H1 (cell line): ENCODE measurements at regions not wholly inside any gene's neighbourhood (a gene's known extent, or its start where the extent isn't known, plus 50 kb on each side); places are given as distances from the start of the nearest gene placed in this dataset.

ENCODE experiments used
- CTCF ChIA-PET: fragments of 300-600 bp; sonication (Branson Sonifier 250); formaldehyde crosslinking; loops from one replicate; lab custom pipeline; 2021; ENCODE audit not compliant: partially characterized antibody; lab: Charles Lee
- POLR2A ChIA-PET: fragments of 300-600 bp; sonication (Branson Sonifier 250); formaldehyde crosslinking; loops from one replicate; lab custom pipeline; 2021; ENCODE audit warnings: inconsistent platforms; ENCODE audit not compliant: partially characterized antibody; lab: Charles Lee
- DNase-seq, 2 experiments: peaks; one replicate each; pipeline versions ENCODE4 v3.0.0 to v3.0.0-alpha.2; 2010 to 2022; ENCODE audit warnings: low spot score in 2 of 2, low read depth in 1 of 2, mixed read lengths in 1 of 2
- FAIRE-seq: peaks from 2 replicates; lab custom pipeline; 2011; peaks lifted over from hg19 to GRCh38; lab: Jason Lieb, UNC
- H2AFZ ChIP-seq: 2 replicates; pipeline ENCODE4 v1.8.1; 2012; ENCODE audit warnings: low read length, inconsistent platforms
- H2AK5ac ChIP-seq: 2 replicates; pipeline ENCODE4 v1.6.1; 2013; ENCODE audit warnings: low read depth, low read length
- H2BK120ac ChIP-seq: replicated peaks from 2 replicates; pipeline ENCODE3; 2013; ENCODE audit warnings: low read depth, low read length, inconsistent platforms
- H2BK12ac ChIP-seq: 2 replicates; pipeline ENCODE4 v1.6.1; 2013; ENCODE audit warnings: low read depth, low read length
- H2BK15ac ChIP-seq: 2 replicates; pipeline ENCODE4 v1.6.1; 2013; ENCODE audit warnings: low read length
- H2BK20ac ChIP-seq: 2 replicates; pipeline ENCODE4 v1.6.1; 2013; ENCODE audit warnings: low read length
- H2BK5ac ChIP-seq: 2 replicates; pipeline ENCODE4 v1.6.1; 2013; ENCODE audit warnings: low read depth, low read length
- H3K14ac ChIP-seq: 2 replicates; pipeline ENCODE4 v1.6.1; 2013; ENCODE audit warnings: inconsistent platforms; ENCODE audit not compliant: insufficient read length
- H3K18ac ChIP-seq: 2 replicates; pipeline ENCODE4 v1.6.1; 2013; ENCODE audit warnings: low read length; ENCODE audit errors: extremely low read depth
- H3K23ac ChIP-seq: 2 replicates; pipeline ENCODE4 v1.6.1; 2013; ENCODE audit warnings: inconsistent platforms; ENCODE audit not compliant: insufficient read length
- H3K23me2 ChIP-seq: 2 replicates; pipeline ENCODE4 v1.6.1; 2013; ENCODE audit warnings: low read depth, low read length
- H3K27ac ChIP-seq: 2 replicates; pipeline ENCODE4 v1.6.1; 2011; ENCODE audit warnings: low read depth, low read length, inconsistent platforms
- H3K27me3 ChIP-seq, 4 experiments: replicated peaks in 1 of 4; 1 replicate in 1 of 4; 2 replicates in 3 of 4; pipeline versions ENCODE4 v1.6.1 to v1.8.1; 2011 to 2013; ENCODE audit warnings: low read length in 3 of 4, mild to moderate bottlenecking in 3 of 4, inconsistent platforms in 2 of 4, mixed read lengths in 2 of 4, moderate library complexity in 1 of 4; ENCODE audit not compliant: control insufficient read depth in 3 of 4, insufficient read depth in 3 of 4; ENCODE audit errors: extremely low read depth in 1 of 4
- H3K36me3 ChIP-seq, 4 experiments: 2 replicates each; pipeline versions ENCODE4 v1.6.1 to v1.8.1; 2011 to 2013; ENCODE audit warnings: mild to moderate bottlenecking in 4 of 4, low read length in 3 of 4, moderate library complexity in 2 of 4, control low read depth in 1 of 4, inconsistent platforms in 1 of 4; ENCODE audit not compliant: insufficient read depth in 4 of 4, control insufficient read depth in 2 of 4
- H3K4ac ChIP-seq: replicated peaks from 2 replicates; pipeline ENCODE3; 2013; ENCODE audit warnings: low read length, low read depth, mixed read lengths, inconsistent platforms; ENCODE audit not compliant: insufficient read length
- H3K4me1 ChIP-seq, 4 experiments: replicated peaks in 1 of 4; 1 replicate in 1 of 4; 2 replicates in 3 of 4; pipeline versions ENCODE4 v1.6.1 to v1.8.1; 2011 to 2013; ENCODE audit warnings: low read length in 3 of 4, inconsistent platforms in 2 of 4, mixed read lengths in 1 of 4; ENCODE audit not compliant: insufficient read depth in 4 of 4, control insufficient read depth in 3 of 4
- H3K4me2 ChIP-seq, 2 experiments: 2 replicates each; pipeline versions ENCODE4 v1.6.1 to v1.8.1; 2011 to 2013; ENCODE audit warnings: low read depth in 2 of 2, low read length in 2 of 2, control low read depth in 1 of 2, inconsistent platforms in 1 of 2, mild to moderate bottlenecking in 1 of 2; ENCODE audit not compliant: insufficient read depth in 1 of 2
- H3K4me3 ChIP-seq, 4 experiments: fragments of 200-600, 300-600 bp in 1 of 4; sonication (generic), shearing (Covaris generic), sonication (Bioruptor Twin) in 1 of 4; 2 replicates each; pipeline versions ENCODE4 v1.5.1 to v1.8.1; 2011 to 2016; ENCODE audit warnings: low read length in 4 of 4, low read depth in 3 of 4, control low read depth in 2 of 4, inconsistent platforms in 2 of 4, mild to moderate bottlenecking in 2 of 4, mixed read lengths in 1 of 4, moderate library complexity in 1 of 4; ENCODE audit not compliant: insufficient read depth in 2 of 4; ENCODE audit errors: extremely low read depth in 1 of 4
- H3K56ac ChIP-seq: replicated peaks from 2 replicates; pipeline ENCODE3; 2013; ENCODE audit warnings: low read depth, mild to moderate bottlenecking, mixed read lengths, low read length, inconsistent platforms; ENCODE audit not compliant: insufficient read length
- H3K79me1 ChIP-seq: 2 replicates; pipeline ENCODE4 v1.6.1; 2013; ENCODE audit warnings: low read depth, low read length, control low read depth
- H3K79me2 ChIP-seq, 2 experiments: 2 replicates each; pipeline versions ENCODE4 v1.6.1 to v1.8.1; 2012 to 2013; ENCODE audit warnings: low read length in 2 of 2, mild to moderate bottlenecking in 2 of 2, inconsistent platforms in 1 of 2; ENCODE audit not compliant: insufficient read depth in 2 of 2, control insufficient read depth in 1 of 2
- H3K9ac ChIP-seq, 4 experiments: replicated peaks in 1 of 4; 1 replicate in 1 of 4; 2 replicates in 3 of 4; pipeline versions ENCODE4 v1.6.1 to v1.8.1; 2011 to 2013; ENCODE audit warnings: low read depth in 3 of 4, low read length in 3 of 4, control low read depth in 2 of 4, mild to moderate bottlenecking in 2 of 4, moderate library complexity in 2 of 4, inconsistent platforms in 1 of 4; ENCODE audit errors: extremely low read depth in 1 of 4
- H3K9me3 ChIP-seq, 2 experiments: 2 replicates each; pipeline versions ENCODE4 v1.6.1 to v1.8.1; 2012 to 2013; ENCODE audit warnings: mild to moderate bottlenecking in 2 of 2, moderate library complexity in 2 of 2, control low read depth in 1 of 2, inconsistent platforms in 1 of 2, low read depth in 1 of 2, low read length in 1 of 2, mixed read lengths in 1 of 2; ENCODE audit not compliant: insufficient read depth in 2 of 2
- H4K20me1 ChIP-seq, 2 experiments: replicated peaks in 1 of 2; 2 replicates each; pipeline versions ENCODE3 to v1.8.1; 2011 to 2013; ENCODE audit warnings: inconsistent platforms in 2 of 2, low read length in 2 of 2, mild to moderate bottlenecking in 1 of 2; ENCODE audit not compliant: insufficient read depth in 2 of 2, control insufficient read depth in 1 of 2
- H4K5ac ChIP-seq: 2 replicates; pipeline ENCODE4 v1.6.1; 2013; ENCODE audit warnings: low read length, low read depth, mixed read lengths, inconsistent platforms; ENCODE audit not compliant: insufficient read length
- H4K8ac ChIP-seq: 2 replicates; pipeline ENCODE4 v1.8.0; 2013; ENCODE audit warnings: mild to moderate bottlenecking, moderate library complexity, low read length, inconsistent platforms; ENCODE audit not compliant: insufficient read depth; ENCODE audit errors: extremely low read depth
- H4K91ac ChIP-seq: replicated peaks from 2 replicates; pipeline ENCODE3; 2013; ENCODE audit warnings: low read length, mixed read lengths, inconsistent platforms; ENCODE audit not compliant: insufficient read length
- CBX8 ChIP-seq: fragments of 300-800, 300-1000 bp; sonication (generic); IDR thresholded peaks from 2 replicates; pipeline ENCODE4 v1.7.1; 2016; ENCODE audit warnings: low read depth, low read length, borderline replicate concordance
- CHD1 ChIP-seq: IDR thresholded peaks from 2 replicates; pipeline ENCODE4 v1.6.1; 2012; ENCODE audit warnings: low read depth, low read length, improper control_type of control experiment
- CHD2 ChIP-seq: IDR thresholded peaks from 2 replicates; pipeline ENCODE4 v1.6.1; 2012; ENCODE audit warnings: low read length, improper control_type of control experiment
- KDM1A ChIP-seq: fragments of 200-600, 300-600 bp; sonication (generic); IDR thresholded peaks from 2 replicates; pipeline ENCODE4 v1.7.1; 2016; ENCODE audit warnings: mild to moderate bottlenecking, low read length, borderline replicate concordance
- NANOG ChIP-seq: IDR thresholded peaks from 2 replicates; pipeline ENCODE4 v1.6.1; 2011; ENCODE audit warnings: low read length, low read depth, mild to moderate bottlenecking, inconsistent platforms; ENCODE audit not compliant: insufficient read depth, poor library complexity, severe bottlenecking
- RNF2 ChIP-seq: fragments of 200-900, 300-1000 bp; sonication (generic); IDR thresholded peaks from 2 replicates; pipeline ENCODE4 v1.7.1; 2016; ENCODE audit warnings: borderline replicate concordance, low read depth, mild to moderate bottlenecking, antibody characterized with exemption, low read length; ENCODE audit not compliant: poor library complexity, severe bottlenecking; ENCODE audit errors: missing control alignments
- SAP30 ChIP-seq: fragments of 300-600 bp; sonication (generic); IDR thresholded peaks from 2 replicates; pipeline ENCODE4 v1.7.1; 2012; ENCODE audit warnings: low read length, moderate library complexity, mild to moderate bottlenecking, inconsistent platforms; ENCODE audit not compliant: insufficient read depth, insufficient replicate concordance
- SP1 ChIP-seq: IDR thresholded peaks from 2 replicates; pipeline ENCODE4 v1.6.1; 2011; ENCODE audit warnings: low read depth, low read length
- WGBS, 2 experiments: shearing (Covaris generic) in 1 of 2; methylation state at CpG; one replicate each; pipeline versions ENCODE4 v1.1.6 to v1.1.7; 2013 to 2015; ENCODE audit warnings: low lambda C conversion rate in 2 of 2, mixed read lengths in 2 of 2, inconsistent platforms in 1 of 2, low coverage in 1 of 2, missing lambda C conversion rate in 1 of 2; ENCODE audit not compliant: insufficient replicate concordance in 2 of 2, insufficient coverage in 1 of 2, insufficient read length in 1 of 2; ENCODE audit errors: extremely low coverage in 1 of 2, missing lambda C conversion rate in 1 of 2; 5-methylcytosine and 5-hydroxymethylcytosine counted together
- TF ChIP-seq, protein P1 (sequence below): IDR thresholded peaks from 2 replicates; pipeline ENCODE4 v1.6.1; 2012; ENCODE audit warnings: inconsistent platforms
- TF ChIP-seq, protein P2 (sequence below): IDR thresholded peaks from 2 replicates; pipeline ENCODE4 v1.6.1; 2011; ENCODE audit warnings: low read depth, mild to moderate bottlenecking, low read length; ENCODE audit not compliant: insufficient read depth

DNA sequence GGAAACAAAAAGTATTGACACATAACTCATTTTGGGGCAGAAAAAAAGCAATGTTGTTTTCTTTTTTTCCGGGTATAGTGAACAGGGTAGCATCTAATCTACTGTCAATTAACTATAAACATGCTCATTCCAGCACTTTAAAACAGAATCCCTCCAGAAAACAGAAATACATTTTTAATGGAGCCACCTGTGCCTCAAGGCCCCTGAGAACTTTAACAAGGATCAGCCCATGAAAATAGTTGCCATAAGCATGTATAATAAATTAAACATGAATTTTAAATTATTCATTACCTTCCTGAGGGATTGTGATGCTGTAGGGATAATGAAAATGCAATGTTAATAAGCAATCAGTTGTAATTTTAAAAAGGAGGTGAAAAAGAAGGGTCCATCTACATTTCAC, 101.4 kb upstream of the IVNS1ABP start:
- DNase-seq (no peak), FAIRE-seq (no peak)
- H3K14ac ChIP-seq = no peak overlapping the region
- no peak overlapping the region for H2BK5ac ChIP-seq
- H3K79me1 ChIP-seq = no peaks in the 10 kb centered on the region
- no peaks in the 10 kb centered on the region for H3K27me3 ChIP-seq
- no peaks in the 10 kb centered on the region for H4K20me1 ChIP-seq
- H3K4me3 ChIP-seq = no peak overlapping the region
- no peak overlapping the region for H4K91ac ChIP-seq
- no peaks in the 10 kb centered on the region for H3K79me2 ChIP-seq
- WGBS, 2 experiments = 88% methylated on average over 1 of the region's 1 CpG; no CpG with 5 or more reads in 1 of the 2 experiments
- no peaks in the 10 kb centered on the region for H3K36me3 ChIP-seq
- no peak overlapping the region for H4K5ac ChIP-seq
- TF ChIP-seq SAP30 = no peak
- no peak for TF ChIP-seq CHD2
- no peak for TF ChIP-seq RNF2
- TF ChIP-seq SP1 = no peak
- TF ChIP-seq, protein P1, sequence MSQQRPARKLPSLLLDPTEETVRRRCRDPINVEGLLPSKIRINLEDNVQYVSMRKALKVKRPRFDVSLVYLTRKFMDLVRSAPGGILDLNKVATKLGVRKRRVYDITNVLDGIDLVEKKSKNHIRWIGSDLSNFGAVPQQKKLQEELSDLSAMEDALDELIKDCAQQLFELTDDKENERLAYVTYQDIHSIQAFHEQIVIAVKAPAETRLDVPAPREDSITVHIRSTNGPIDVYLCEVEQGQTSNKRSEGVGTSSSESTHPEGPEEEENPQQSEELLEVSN = no peak
- no peak for TF ChIP-seq NANOG
- TF ChIP-seq, protein P2, sequence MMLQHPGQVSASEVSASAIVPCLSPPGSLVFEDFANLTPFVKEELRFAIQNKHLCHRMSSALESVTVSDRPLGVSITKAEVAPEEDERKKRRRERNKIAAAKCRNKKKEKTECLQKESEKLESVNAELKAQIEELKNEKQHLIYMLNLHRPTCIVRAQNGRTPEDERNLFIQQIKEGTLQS = no peak
- no peak for TF ChIP-seq CHD1
- no peak for TF ChIP-seq CBX8
- TF ChIP-seq KDM1A = no peak
- ChIA-PET CTCF (interaction anchor here (1.0 to 1.7 kb wide), 4 partner anchors 9 to 142 kb away, joined by 3 to 4 read pairs (median 4); no protein-coding TSS in a partner anchor), POLR2A (no interaction called here)
- no peaks in the 10 kb centered on the region for H3K9me3 ChIP-seq
- H3K9ac ChIP-seq = no peak overlapping the region
- no peak overlapping the region for H3K4ac ChIP-seq
- H3K56ac ChIP-seq = no peak overlapping the region
- no peak overlapping the region for H2BK120ac ChIP-seq
- H3K4me1 ChIP-seq = no peaks in the 10 kb centered on the region
- H2BK15ac ChIP-seq = no peak overlapping the region
- H2BK12ac ChIP-seq = no peak overlapping the region
- H3K23me2 ChIP-seq = no peaks in the 10 kb centered on the region; the same call in 1 of the 2 replicates
- no peak overlapping the region for H3K27ac ChIP-seq
- no peak overlapping the region for H3K4me2 ChIP-seq
- no peak overlapping the region for H3K23ac ChIP-seq
- no peak overlapping the region for H2AFZ ChIP-seq
- no peak overlapping the region for H2AK5ac ChIP-seq
- no peak overlapping the region for H3K18ac ChIP-seq
- H2BK20ac ChIP-seq = no peak overlapping the region
- no peak overlapping the region for H4K8ac ChIP-seq
